Glomerular endothelial cell (primary cell): ENCODE measurements at regions not wholly inside any gene's neighbourhood (a gene's known extent, or its start where the extent isn't known, plus 50 kb on each side); places are given as distances from the start of the nearest gene placed in this dataset.
"Not testable (repeated sequence)": the region's sequence is repeated elsewhere in the genome, so short reads cannot be mapped to it uniquely, and the experiment has no call there.

Source experiments
- DNase-seq: peaks from one replicate; pipeline ENCODE4 v3.0.0-alpha.2; 2011; ENCODE audit warnings: low read depth, low spot score; ENCODE audit errors: extremely low read depth

- no peak for DNase-seq
These were observed 352.0 kb upstream of the KAZN start for GRCh38 chr1:14246471-14246870.

- no peak for DNase-seq
These were observed 350.8 kb upstream of the KAZN start for GRCh38 chr1:14247666-14248065.

GRCh38 chr1:14251871-14252270, 346.6 kb upstream of the KAZN start:
- no peak for DNase-seq

- DNase-seq = no peak
These were observed 344.8 kb upstream of the KAZN start for GRCh38 chr1:14253676-14254075.

- no peak for DNase-seq
These were observed 344.2 kb upstream of the KAZN start for GRCh38 chr1:14254251-14254650.

DNA sequence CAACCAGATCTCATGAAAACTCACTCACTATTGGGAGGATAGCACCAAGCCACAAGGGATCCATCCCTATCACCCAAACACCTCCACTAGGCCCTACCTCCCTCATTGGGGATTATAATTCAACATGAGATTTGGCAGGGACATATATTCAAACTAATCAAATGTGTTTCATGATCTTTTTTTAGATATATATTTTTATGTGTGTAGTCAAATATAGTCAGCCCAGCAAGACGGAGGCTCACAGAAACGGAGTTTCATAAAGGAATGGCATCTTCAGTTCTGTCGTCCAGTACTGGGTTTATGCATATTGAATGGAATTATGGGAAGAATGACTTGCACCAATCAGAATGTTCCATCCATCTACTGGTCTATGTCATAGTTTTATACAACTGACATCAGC, 343.3 kb upstream of the KAZN start:
- DNase-seq = no peak

- no peak for DNase-seq
These were observed 342.8 kb upstream of the KAZN start for GRCh38 chr1:14255711-14256110.

DNA sequence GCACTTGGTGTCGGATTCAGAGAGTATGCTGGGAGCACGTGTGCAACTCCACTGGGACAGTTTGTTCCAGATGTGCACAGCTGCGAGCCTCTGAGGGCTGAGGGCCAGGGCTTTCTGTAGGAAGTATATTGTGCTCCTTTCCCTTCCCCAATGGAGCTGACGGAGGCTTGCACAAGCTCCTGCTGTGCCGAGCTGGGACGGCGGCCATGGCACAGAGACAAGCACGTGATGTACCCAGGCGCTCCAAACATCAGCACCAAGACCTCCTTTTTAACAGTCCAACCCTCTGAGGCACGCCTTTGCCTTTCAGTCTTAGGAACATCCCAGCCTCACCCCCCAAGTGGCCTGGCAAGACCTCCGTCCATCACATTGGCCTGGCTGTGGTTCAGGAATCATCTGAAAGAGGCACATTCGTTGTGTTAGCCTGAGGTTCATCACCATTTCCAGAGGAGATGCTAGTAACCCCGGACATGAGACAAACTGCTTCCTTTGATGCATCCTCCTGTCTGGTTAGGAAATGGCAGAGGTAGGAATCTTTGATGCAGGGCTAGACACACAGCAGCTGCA, 339.2 kb upstream of the KAZN start:
- no peak for DNase-seq

GRCh38 chr1:14260480-14260879, 338.0 kb upstream of the KAZN start:
- DNase-seq = no peak

DNA sequence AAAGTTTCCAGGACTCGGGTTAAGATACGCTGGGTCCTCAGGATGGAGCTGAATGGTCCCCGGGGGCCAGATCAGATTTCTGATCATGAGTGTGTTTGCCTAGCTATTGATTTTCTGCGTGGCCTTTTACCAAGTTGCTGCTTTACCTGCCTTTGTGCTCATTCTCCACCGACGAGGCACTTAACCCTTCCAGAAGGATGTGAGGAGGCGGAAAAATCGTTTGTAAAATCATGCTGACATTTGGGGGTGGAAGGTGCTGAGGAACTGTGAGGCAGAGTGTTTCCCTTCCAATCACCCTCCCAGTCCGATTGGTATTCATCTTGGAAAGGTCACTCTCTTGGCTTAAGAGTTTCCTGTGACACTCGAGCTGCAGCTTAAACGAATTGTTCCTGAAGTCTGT, 337.1 kb upstream of the KAZN start:
- no peak for DNase-seq

GRCh38 chr1:14262637-14263036, 335.8 kb upstream of the KAZN start:
- DNase-seq = no peak

- DNase-seq = no peak
These were observed 335.3 kb upstream of the KAZN start for GRCh38 chr1:14263225-14263624.

- DNase-seq = no peak
These were observed 334.8 kb upstream of the KAZN start for GRCh38 chr1:14263671-14264070.

DNA sequence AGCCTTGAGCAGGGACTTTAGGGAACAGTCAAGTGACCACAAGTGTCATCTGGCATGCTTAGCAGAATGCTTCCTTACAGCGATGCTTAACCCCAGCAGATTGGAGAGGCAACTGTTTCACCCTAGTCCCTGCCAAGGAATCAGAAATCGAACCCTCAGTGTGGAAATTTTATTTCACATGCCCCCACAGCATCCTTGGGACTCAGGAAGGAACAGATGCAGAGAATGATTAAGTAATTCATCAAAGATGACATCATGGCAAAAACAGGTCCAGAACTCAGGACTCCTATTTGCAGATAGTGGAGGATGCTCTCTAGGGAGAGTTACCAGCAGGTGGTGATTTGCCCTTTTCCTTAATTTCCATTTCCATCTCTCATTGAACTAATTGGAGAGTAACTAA, 333.0 kb upstream of the KAZN start:
- DNase-seq = no peak

DNA sequence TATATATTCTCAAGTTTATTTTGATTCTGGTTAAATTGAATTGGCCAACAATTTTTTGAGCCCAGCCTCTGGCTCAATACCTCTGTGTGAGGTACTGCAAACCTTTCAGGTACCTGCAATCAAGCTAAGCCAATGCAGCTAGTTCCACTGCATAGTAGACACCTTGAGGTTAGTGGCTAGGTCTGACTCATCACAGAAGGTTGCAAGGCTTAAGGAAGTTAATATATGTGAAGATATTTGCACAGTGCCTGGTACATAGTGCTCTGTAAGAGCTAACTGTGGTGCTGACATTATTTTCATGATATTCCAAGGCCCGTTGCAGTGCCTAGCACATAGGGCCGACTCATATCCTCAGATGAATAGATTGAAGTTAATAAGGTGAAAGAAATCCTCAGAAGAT, 330.5 kb upstream of the KAZN start:
- no peak for DNase-seq

- DNase-seq = no peak
These were observed 327.7 kb upstream of the KAZN start for GRCh38 chr1:14270821-14271220.

DNA sequence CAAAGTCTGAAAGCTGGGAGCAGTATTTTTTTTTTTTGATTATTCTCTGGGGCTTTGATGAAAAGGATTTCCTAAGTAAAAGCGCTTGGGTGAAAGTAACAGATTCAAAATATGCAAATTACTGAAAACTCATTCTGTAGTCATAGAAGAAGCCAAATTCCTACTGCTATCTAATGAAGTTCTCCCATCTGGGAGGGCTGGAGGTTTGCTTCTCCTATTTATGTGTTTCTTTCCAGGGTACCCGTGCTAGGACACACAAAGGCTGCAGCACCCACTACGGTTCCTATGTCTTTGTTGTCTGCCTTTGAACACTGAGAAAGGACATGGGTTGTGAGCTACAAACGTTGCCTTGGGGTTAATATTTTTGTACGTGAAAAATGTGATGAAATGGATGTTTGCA, 324.7 kb upstream of the KAZN start:
- no peak for DNase-seq

DNA sequence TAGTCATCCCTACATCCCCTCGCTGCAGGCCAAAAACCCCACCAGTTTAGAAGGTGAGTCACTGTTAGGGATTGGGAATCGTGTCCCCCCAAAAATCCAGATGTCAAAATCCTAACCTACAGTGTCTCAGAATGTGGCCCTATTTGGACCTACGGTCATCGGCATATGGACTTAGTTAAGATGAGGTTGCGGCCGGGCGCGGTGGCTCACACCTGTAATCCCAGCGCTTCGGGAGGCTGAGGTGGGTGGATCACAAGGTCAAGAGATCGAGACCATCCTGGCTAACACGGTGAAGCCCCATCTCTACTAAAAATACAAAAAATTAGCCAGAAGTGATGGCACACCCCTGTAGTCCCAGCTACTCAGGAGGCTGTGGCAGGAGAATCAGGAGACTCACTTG, 318.6 kb upstream of the KAZN start:
- DNase-seq = not testable (repeated sequence)

DNA sequence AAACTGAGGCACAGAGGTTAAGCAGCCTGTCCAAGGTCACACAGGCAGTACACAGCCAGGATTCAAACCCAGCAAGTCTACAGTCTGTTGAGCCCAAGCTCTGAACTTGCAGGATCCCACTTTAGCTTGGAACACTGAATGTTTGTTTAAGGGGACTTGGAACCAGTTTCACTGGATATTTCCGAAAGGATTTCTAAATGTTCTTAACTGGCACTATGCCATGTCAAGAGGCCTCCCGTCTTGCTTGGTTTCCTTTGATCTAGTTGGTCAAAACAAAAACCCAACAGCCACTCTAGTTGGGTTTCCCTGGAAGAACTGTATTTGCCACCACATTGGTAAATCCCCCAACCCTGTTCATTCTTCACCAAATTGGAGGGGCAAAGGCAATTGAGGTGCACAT, 317.6 kb upstream of the KAZN start:
- DNase-seq = no peak

GRCh38 chr1:14281412-14281811, 317.1 kb upstream of the KAZN start:
- no peak for DNase-seq

DNA sequence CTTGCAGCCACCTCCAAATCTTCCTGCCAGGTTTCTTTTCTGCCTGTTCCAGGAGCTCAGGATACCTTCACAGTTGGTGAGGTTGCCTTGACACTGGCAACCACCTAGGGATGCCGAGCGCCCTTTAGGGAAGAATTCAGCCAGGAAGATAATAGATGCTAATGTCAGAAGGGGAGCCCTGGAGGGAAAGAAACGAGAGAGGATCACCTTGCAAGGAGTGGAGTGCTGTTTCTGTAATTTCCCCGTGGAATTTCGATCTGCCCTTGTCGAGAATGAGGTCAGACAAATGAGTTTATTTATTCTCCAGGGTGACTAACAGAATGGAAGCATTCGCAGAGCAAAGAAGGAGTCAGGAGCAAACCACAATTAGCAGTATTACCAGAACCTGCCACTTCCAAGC, 315.8 kb upstream of the KAZN start:
- DNase-seq = no peak

DNA sequence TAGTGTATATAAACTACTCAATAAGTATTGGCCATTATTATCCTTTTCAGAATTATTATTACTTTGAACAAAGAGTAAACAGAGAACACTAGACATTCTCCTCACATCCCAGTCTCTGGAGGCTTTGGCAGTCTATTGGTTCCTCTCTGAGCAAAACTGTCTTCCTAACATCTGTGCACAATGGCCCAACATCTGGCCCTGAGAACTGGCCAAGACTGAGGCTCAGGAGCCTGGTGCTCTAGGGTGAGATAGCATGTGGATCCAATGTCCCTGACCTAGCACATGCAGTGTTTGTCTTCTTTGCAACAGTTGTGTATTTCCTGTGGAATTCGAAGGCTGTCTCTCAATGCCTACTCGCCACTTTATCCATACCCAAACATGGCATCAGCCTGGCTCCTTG, 313.2 kb upstream of the KAZN start:
- DNase-seq = no peak

DNA sequence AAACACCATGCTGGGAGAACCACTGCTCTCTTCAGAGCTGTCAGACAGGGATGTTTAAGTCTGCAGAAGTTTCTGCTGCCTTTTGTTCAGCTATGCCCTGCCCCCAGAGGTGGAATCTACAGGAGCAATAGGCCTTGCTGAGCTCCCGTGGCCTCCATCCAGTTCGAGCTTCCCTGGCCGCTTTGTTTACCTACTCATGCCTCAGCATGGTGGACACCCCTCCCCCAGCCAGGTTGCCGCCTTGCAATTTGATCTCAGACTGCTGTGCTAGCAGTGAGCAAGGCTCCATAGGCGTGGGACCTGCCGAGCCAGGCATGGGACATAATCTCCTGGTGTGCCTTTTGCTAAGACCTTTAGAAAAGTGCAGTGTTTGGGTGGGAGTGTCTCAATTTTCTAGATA, 307.3 kb upstream of the KAZN start:
- DNase-seq = not testable (repeated sequence)

GRCh38 chr1:14292520-14292919, 306.0 kb upstream of the KAZN start:
- no peak for DNase-seq
